Upper lobe of left lung (tissue), 6 donors: ENCODE measurements at regions not wholly inside any gene's neighbourhood (a gene's known extent, or its start where the extent isn't known, plus 50 kb on each side); places are given as distances from the start of the nearest gene placed in this dataset.

Experiments
- ATAC-seq, 2 donors: fragments of 200-7000 bp; cut with Tn5 transposase; one replicate each; pipeline ENCODE4 v1.9.1; 2022; ENCODE audit warnings: mild to moderate bottlenecking in 2 of 2, moderate library complexity in 2 of 2; ENCODE audit not compliant: low FRiP score in 2 of 2
- DNase-seq, 2 donors: peaks; one replicate each; pipeline ENCODE4 v3.0.0-alpha.2; 2019 to 2020
- H3K27ac ChIP-seq, 4 donors: fragments of 200-600 bp; sonication (generic); one replicate each; pipeline ENCODE4 v1.5.1; 2016 to 2019
- H3K27me3 ChIP-seq, 4 donors: fragments of 200-600 bp; sonication (generic); one replicate each; pipeline ENCODE4 v1.5.1; 2017 to 2019
- H3K36me3 ChIP-seq, 4 donors: fragments of 200-600 bp; sonication (generic); one replicate each; pipeline ENCODE4 v1.5.1; 2016 to 2019
- H3K4me1 ChIP-seq, 4 donors: fragments of 200-600 bp; sonication (generic); one replicate each; pipeline ENCODE4 v1.5.1; 2018 to 2019
- H3K4me3 ChIP-seq, 4 donors: fragments of 200-600 bp; sonication (generic); one replicate each; pipeline ENCODE4 v1.5.1; 2017 to 2019; ENCODE audit warnings: mild to moderate bottlenecking in 2 of 4, moderate library complexity in 1 of 4
- H3K9me3 ChIP-seq, 4 donors: fragments of 200-600 bp; sonication (generic); one replicate each; pipeline ENCODE4 v1.5.1; 2018 to 2019
- EP300 ChIP-seq, 4 donors: sonication (generic); formaldehyde crosslinking; IDR thresholded peaks; one replicate each; pipeline ENCODE4 v1.5.1; 2017; ENCODE audit warnings: antibody characterized with exemption in 4 of 4, control low read depth in 2 of 4
- POLR2A ChIP-seq, 4 donors: fragments of 450-650 bp; IDR thresholded peaks; one replicate each; pipeline ENCODE4 v1.5.1; 2016 to 2017; ENCODE audit warnings: antibody characterized with exemption in 4 of 4, mild to moderate bottlenecking in 2 of 4
- POLR2AphosphoS5 ChIP-seq, 2 donors: sonication (generic); formaldehyde crosslinking; IDR thresholded peaks; one replicate each; pipeline ENCODE4 v1.5.1; 2017; ENCODE audit warnings: antibody characterized with exemption in 2 of 2
- WGBS, 2 donors: methylation state at CpG; one replicate each; pipeline ENCODE4 v1.1.5; 2017 to 2018; 5-methylcytosine and 5-hydroxymethylcytosine counted together
- TF ChIP-seq, protein P1 (sequence below), 6 experiments: fragments of 450-650 bp in 4 of 6; fragments of 200-600 bp in 2 of 6; sonication (generic) in 2 of 6; IDR thresholded peaks; one replicate each; pipeline ENCODE4 v1.5.1; 2016 to 2019; ENCODE audit warnings: antibody characterized with exemption in 6 of 6
- donor health status: DM: no; HTN: no; CAD: no; lungs with moderate emphysema.
- donor health status: DM: no; HTN: yes; CAD: no; lungs with severe emphysema.

DNA sequence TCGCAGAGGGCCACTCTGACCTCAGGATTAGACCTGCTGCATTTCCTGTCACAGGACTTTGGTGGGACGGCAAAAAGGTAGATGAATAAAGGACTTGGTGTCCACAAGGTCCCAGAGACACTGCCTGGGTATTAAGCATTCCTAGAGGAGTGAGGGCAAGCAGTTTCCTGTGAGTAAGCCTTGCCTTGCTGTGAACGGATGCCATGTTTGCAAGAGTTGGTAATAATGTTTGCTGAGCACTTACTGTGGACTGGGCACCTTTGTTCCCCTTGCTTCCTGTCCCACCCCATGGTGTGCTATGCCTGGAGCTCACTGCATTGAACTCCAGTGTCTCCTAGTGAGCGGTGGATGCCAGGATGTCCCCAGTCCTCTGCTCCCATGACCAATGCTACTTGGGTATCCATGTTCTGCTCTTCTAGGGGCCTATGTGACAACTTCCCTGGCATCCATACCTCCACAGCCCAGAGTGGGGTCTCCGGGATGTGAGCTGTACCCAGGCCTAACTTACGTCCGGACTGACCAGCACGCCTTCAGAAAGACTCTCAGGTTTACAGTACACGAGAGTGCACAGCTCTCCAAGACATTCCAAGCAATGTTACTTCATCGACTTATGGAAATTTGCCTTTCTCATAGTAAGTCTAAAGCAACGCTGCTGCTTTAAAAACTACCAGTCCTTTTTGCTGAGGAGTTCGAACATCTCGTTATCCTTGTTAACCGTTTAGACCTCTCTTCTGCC is 95.5 kb upstream of the MSX1 start:
- H3K27me3 ChIP-seq, result no peaks in the 10 kb centered on the region
- no peaks in the 10 kb centered on the region for H3K36me3 ChIP-seq
- H3K4me1 ChIP-seq, result no peaks in the 10 kb centered on the region
- ATAC-seq (no peak), DNase-seq (no peak)
- 68 to 70% methylated on average over 14 of the region's 14 CpGs for WGBS, 2 donors
- H3K27ac ChIP-seq, result no peak overlapping the region
- H3K4me3 ChIP-seq, result no peak overlapping the region
- no peaks in the 10 kb centered on the region for H3K9me3 ChIP-seq
- TF ChIP-seq POLR2A (IDR thresholded peaks at IDR 0.05) (no peak), POLR2AphosphoS5 (IDR thresholded peaks at IDR 0.05) (no peak), EP300 (IDR thresholded peaks at IDR 0.05) (no peak)
- TF ChIP-seq, protein P1, sequence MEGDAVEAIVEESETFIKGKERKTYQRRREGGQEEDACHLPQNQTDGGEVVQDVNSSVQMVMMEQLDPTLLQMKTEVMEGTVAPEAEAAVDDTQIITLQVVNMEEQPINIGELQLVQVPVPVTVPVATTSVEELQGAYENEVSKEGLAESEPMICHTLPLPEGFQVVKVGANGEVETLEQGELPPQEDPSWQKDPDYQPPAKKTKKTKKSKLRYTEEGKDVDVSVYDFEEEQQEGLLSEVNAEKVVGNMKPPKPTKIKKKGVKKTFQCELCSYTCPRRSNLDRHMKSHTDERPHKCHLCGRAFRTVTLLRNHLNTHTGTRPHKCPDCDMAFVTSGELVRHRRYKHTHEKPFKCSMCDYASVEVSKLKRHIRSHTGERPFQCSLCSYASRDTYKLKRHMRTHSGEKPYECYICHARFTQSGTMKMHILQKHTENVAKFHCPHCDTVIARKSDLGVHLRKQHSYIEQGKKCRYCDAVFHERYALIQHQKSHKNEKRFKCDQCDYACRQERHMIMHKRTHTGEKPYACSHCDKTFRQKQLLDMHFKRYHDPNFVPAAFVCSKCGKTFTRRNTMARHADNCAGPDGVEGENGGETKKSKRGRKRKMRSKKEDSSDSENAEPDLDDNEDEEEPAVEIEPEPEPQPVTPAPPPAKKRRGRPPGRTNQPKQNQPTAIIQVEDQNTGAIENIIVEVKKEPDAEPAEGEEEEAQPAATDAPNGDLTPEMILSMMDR (IDR thresholded peaks at IDR 0.05), result no peak

- Histone ChIP-seq H3K4me1 (no peaks in the 10 kb centered on the region), H3K36me3 (no peaks in the 10 kb centered on the region), H3K4me3 (no peak overlapping the region), H3K9me3 (no peaks in the 10 kb centered on the region), H3K27ac (no peak overlapping the region), H3K27me3 (no peaks in the 10 kb centered on the region)
- ATAC-seq (peak in 1 of 2 donors; percentile 16), DNase-seq (no peak)
- WGBS, 2 donors, result 30 to 36% methylated on average over 25 to 27 of the region's 27 CpGs
- TF ChIP-seq EP300 (IDR thresholded peaks at IDR 0.05), result no peak
- no peak for TF ChIP-seq POLR2AphosphoS5 (IDR thresholded peaks at IDR 0.05)
- no peak for TF ChIP-seq POLR2A (IDR thresholded peaks at IDR 0.05)
- TF ChIP-seq, protein P1 (IDR thresholded peaks at IDR 0.05), result no peak
Measured at GRCh38 chr4:4762909-4763821, 96.3 kb upstream of the MSX1 start.

GRCh38 chr4:4762300-4762699 is 97.2 kb upstream of the MSX1 start:
- Histone ChIP-seq H3K4me3 (no peak overlapping the region), H3K27ac (no peak overlapping the region), H3K36me3 (no peaks in the 10 kb centered on the region), H3K27me3 (no peaks in the 10 kb centered on the region), H3K9me3 (no peaks in the 10 kb centered on the region), H3K4me1 (no peaks in the 10 kb centered on the region)
- no peak for ATAC-seq
- 88% methylated on average over 8 to 9 of the region's 9 CpGs for WGBS, 2 donors
- no peak for DNase-seq
- TF ChIP-seq, protein P1 (IDR thresholded peaks at IDR 0.05), result no peak
- TF ChIP-seq POLR2A (IDR thresholded peaks at IDR 0.05), result no peak
- no peak for TF ChIP-seq POLR2AphosphoS5 (IDR thresholded peaks at IDR 0.05)

DNA sequence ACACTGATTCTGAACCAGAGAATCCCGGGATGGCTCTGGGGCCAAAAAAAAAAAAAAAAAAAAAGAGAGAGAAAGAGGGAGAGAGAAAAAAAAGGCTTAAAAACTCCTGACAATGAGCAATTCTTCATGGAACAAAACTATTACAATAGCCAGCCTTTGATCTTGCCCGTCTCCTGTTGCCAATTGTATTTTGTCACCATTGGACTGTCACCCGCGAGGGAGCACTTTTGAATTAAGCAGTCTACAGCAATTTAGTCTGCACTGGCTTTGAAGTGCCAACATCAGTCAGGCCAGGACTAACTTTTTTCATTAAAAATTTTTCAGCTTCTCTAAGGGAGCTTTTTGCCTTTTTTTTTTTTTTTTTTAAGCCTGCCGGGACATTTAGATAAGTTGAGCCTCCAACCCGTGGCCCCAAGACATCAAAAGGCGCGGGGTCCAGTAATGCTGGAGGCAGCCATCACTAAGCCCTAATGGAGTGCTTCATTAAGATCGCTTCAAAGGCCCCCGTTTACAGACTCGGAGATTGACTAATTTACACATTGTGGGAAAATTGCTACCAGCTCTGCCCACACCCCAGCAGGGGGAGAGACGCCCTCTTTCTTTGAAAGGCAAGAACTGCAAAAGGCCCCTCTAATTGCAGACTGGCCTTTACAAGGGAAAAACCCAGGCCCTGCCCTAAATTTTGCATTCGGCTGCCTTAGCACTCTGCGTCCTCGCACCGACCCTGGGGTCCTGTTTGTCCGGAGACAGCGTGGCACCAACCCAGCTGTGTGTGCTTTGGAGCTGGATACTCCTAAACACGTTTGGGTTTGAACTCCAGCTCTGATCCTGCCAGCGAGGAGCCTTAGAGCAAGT is 98.1 kb upstream of the MSX1 start:
- TF ChIP-seq POLR2AphosphoS5 (IDR thresholded peaks at IDR 0.05) (no peak), EP300 (IDR thresholded peaks at IDR 0.05) (no peak), POLR2A (IDR thresholded peaks at IDR 0.05) (no peak)
- TF ChIP-seq, protein P1 (IDR thresholded peaks at IDR 0.05), result no peak
- Histone ChIP-seq H3K27me3 (no peaks in the 10 kb centered on the region), H3K4me3 (no peak overlapping the region), H3K36me3 (no peaks in the 10 kb centered on the region), H3K9me3 (no peaks in the 10 kb centered on the region), H3K4me1 (no peaks in the 10 kb centered on the region), H3K27ac (no peak overlapping the region)
- no peak for ATAC-seq
- 61 to 64% methylated on average over 20 of the region's 20 CpGs for WGBS, 2 donors
- DNase-seq, result no peak
